ENCODE measurements at regions not wholly inside any gene's neighbourhood (a gene's known extent, or its start where the extent isn't known, plus 50 kb on each side); places are given as distances from the start of the nearest gene placed in this dataset.

- no peak for TF ChIP-seq CTCF (conservative IDR thresholded peaks at IDR 0.05; ENCODE audit: low read depth in 2 of 2)
- no peak for TF ChIP-seq EZH2phosphoT487 (IDR thresholded peaks at IDR 0.05; ENCODE audit: unreplicated experiment)
- TF ChIP-seq POLR2AphosphoS5 (IDR thresholded peaks at IDR 0.05; ENCODE audit: low read depth): no peak
- TF ChIP-seq CREB1 (CRISPR knock-in tag; IDR thresholded peaks at IDR 0.05; ENCODE audit: low read depth): no peak
- no peak for TF ChIP-seq STAT1 (IDR thresholded peaks at IDR 0.05; ENCODE audit: unreplicated experiment)
- no peak for TF ChIP-seq EZH2 (IDR thresholded peaks at IDR 0.05; ENCODE audit: low read depth, unreplicated experiment)
- TF ChIP-seq, protein P1, sequence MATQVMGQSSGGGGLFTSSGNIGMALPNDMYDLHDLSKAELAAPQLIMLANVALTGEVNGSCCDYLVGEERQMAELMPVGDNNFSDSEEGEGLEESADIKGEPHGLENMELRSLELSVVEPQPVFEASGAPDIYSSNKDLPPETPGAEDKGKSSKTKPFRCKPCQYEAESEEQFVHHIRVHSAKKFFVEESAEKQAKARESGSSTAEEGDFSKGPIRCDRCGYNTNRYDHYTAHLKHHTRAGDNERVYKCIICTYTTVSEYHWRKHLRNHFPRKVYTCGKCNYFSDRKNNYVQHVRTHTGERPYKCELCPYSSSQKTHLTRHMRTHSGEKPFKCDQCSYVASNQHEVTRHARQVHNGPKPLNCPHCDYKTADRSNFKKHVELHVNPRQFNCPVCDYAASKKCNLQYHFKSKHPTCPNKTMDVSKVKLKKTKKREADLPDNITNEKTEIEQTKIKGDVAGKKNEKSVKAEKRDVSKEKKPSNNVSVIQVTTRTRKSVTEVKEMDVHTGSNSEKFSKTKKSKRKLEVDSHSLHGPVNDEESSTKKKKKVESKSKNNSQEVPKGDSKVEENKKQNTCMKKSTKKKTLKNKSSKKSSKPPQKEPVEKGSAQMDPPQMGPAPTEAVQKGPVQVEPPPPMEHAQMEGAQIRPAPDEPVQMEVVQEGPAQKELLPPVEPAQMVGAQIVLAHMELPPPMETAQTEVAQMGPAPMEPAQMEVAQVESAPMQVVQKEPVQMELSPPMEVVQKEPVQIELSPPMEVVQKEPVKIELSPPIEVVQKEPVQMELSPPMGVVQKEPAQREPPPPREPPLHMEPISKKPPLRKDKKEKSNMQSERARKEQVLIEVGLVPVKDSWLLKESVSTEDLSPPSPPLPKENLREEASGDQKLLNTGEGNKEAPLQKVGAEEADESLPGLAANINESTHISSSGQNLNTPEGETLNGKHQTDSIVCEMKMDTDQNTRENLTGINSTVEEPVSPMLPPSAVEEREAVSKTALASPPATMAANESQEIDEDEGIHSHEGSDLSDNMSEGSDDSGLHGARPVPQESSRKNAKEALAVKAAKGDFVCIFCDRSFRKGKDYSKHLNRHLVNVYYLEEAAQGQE (IDR thresholded peaks at IDR 0.05; ENCODE audit: unreplicated experiment): no peak
- no peak for TF ChIP-seq ETS1 (IDR thresholded peaks at IDR 0.05)
- TF ChIP-seq JUNB (IDR thresholded peaks at IDR 0.05; ENCODE audit: unreplicated experiment): no peak
These were observed 582.1 kb upstream of the SALL1 start for GRCh38 chr16:51733181-51733580.
